Fibroblast of the aortic adventitia (primary cell): ENCODE measurements at regions not wholly inside any gene's neighbourhood (a gene's known extent, or its start where the extent isn't known, plus 50 kb on each side); places are given as distances from the start of the nearest gene placed in this dataset.

Source experiments
- DNase-seq: peaks from one replicate; pipeline ENCODE4 v3.0.0-alpha.2; 2010; ENCODE audit warnings: low read depth
- H3K4me3 ChIP-seq: 2 replicates; pipeline ENCODE4 v1.5.1; 2011; ENCODE audit warnings: low read depth, mild to moderate bottlenecking, control low read depth, low read length, moderate library complexity
- CTCF ChIP-seq: IDR thresholded peaks from 2 replicates; pipeline ENCODE4 v1.5.1; 2011; ENCODE audit warnings: mild to moderate bottlenecking, low read length, control low read depth, inconsistent platforms; ENCODE audit not compliant: insufficient read depth

- DNase-seq: no peak
- TF ChIP-seq CTCF: no peak
- H3K4me3 ChIP-seq: no peak overlapping the region
These were observed 102.7 kb downstream of the GPR37 start for GRCh38 chr7:124662937-124663336.

DNA sequence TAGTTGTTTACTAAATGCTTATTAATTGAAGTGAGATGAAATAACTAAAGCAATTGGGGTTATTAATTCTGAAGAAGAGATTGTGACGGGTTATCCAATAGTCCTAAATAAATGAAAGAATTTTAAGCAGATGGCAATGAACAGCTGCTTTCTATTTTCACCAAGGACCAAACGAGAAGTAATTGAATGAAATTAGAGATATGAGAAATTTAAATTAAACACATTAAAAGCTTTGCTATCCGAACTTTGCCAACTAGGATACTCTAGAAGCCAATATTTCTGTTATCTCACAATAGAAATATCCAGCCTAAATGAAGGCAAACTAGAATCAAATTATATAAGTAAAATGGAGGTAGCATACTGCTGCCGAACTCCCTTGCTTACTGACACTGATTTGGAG lies 103.2 kb downstream of the GPR37 start:
- no peak overlapping the region for H3K4me3 ChIP-seq
- TF ChIP-seq CTCF: no peak
- DNase-seq: no peak

- H3K4me3 ChIP-seq: no peak overlapping the region
- TF ChIP-seq CTCF: no peak
- no peak for DNase-seq
These were observed 109.6 kb downstream of the GPR37 start for GRCh38 chr7:124655990-124656389.

DNA sequence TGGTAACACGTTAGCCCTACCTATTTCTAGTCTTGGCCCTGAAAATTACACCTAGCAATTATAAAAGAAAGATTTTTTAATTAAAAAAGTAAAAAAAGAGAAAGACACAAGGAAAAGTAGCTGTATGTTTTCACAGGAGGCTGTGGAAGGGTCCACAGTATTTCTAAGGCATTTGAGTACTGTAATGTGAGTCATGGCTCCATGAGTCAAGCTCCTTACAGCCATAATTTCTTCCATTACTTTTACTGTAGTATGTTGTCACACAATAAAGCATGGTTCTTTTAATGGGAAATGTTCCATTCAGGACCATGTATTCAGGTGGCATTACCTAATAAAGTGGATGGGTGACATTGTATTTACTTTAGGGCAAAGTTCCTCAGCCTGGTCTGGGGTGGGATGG lies 113.4 kb downstream of the GPR37 start:
- TF ChIP-seq CTCF: no peak
- no peak for DNase-seq
- no peak overlapping the region for H3K4me3 ChIP-seq

GRCh38 chr7:124651136-124651535 lies 114.5 kb downstream of the GPR37 start:
- no peak overlapping the region for H3K4me3 ChIP-seq
- TF ChIP-seq CTCF: no peak
- no peak for DNase-seq

DNA sequence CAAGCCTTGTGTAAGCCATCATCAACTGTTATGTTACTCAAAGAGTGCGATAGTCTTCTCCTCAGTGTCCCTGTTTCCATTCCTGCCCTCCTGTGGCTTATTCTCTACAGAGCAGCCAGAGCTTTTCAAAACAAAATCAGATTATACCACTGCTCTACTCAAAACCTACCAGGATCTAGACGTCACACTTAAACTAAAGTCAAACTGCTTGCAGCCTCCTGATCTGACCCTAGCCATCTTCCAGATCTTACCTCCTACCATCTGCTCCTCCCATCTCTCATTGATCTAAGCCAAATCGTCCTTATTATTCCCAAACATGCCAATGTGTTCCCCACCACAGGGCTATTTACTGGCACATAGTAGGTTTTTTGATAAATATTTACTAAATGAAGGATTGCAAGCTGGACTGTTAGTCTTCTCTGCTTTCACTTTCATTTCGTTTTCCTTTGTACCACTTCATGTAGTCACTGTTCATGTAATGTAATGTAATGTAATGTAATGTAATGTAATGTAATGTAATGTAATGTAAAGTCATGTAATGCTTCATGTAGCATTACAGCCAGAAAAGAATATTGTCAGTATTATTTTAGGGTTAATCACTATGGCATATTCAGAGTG lies 116.1 kb downstream of the GPR37 start:
- peak overlapping the region; percentile 52 for H3K4me3 ChIP-seq
- peak; percentile 6 for DNase-seq
- no peak for TF ChIP-seq CTCF

GRCh38 chr7:124647630-124648306 lies 117.8 kb downstream of the GPR37 start:
- DNase-seq: no peak
- no peak overlapping the region for H3K4me3 ChIP-seq
- TF ChIP-seq CTCF: no peak
